Right lobe of liver (tissue), 4 donors: ENCODE measurements at regions not wholly inside any gene's neighbourhood (a gene's known extent, or its start where the extent isn't known, plus 50 kb on each side); places are given as distances from the start of the nearest gene placed in this dataset.

ENCODE experiments used
- CTCF ChIP-seq, 4 donors: fragments of 200-600 bp in 3 of 4; fragments of 450-650 bp in 1 of 4; IDR thresholded peaks; one replicate each; pipeline versions ENCODE4 v1.5.1 to v1.8.0; 2016 to 2022; ENCODE audit warnings: antibody characterized with exemption in 4 of 4, mild to moderate bottlenecking in 2 of 4
- POLR2A ChIP-seq: fragments of 450-650 bp; IDR thresholded peaks from one replicate; pipeline ENCODE4 v1.6.1; 2017; ENCODE audit warnings: antibody characterized with exemption, mild to moderate bottlenecking
- donor health status: DM: no; HTN: no; CAD: no.
- donor health status: DM: no; HTN: no; CAD: no.
- donor health status: DM: no; HTN: yes; CAD: no.

- TF ChIP-seq CTCF (IDR thresholded peaks at IDR 0.05) (no peak), POLR2A (no peak)
Observed at GRCh38 chr3:20809356-20809755, 623.4 kb upstream of the SGO1 start.
